Occipital lobe (tissue), 1 donor: ENCODE measurements at regions not wholly inside any gene's neighbourhood (a gene's known extent, or its start where the extent isn't known, plus 50 kb on each side); places are given as distances from the start of the nearest gene placed in this dataset.

Source experiments
- DNase-seq: peaks from one replicate; lab custom pipeline; 2025; lab: John Stamatoyannopoulos, UW

GRCh38 chr16:5504064-5504781, 406.6 kb upstream of the EEF2KMT start:
- peak; percentile 65 for DNase-seq

GRCh38 chr16:5502944-5503343, 405.3 kb upstream of the EEF2KMT start:
- DNase-seq: no peak

GRCh38 chr16:5502467-5502869, 404.9 kb upstream of the EEF2KMT start:
- DNase-seq: peak; percentile 26

- no peak for DNase-seq
These were observed 402.9 kb upstream of the EEF2KMT start for GRCh38 chr16:5500526-5500925.

- DNase-seq: no peak
These were observed 401.0 kb upstream of the EEF2KMT start for GRCh38 chr16:5498562-5498961.

GRCh38 chr16:5496013-5496412, 398.4 kb upstream of the EEF2KMT start:
- no peak for DNase-seq

- peak; percentile 39 for DNase-seq
These were observed 392.9 kb upstream of the EEF2KMT start for GRCh38 chr16:5490499-5490898.

GRCh38 chr16:5488581-5488980, 391.0 kb upstream of the EEF2KMT start:
- DNase-seq: no peak

- DNase-seq: no peak
These were observed 390.1 kb upstream of the EEF2KMT start for GRCh38 chr16:5487728-5488127.

- no peak for DNase-seq
These were observed 384.7 kb upstream of the EEF2KMT start for GRCh38 chr16:5482256-5482655.

- DNase-seq: no peak
These were observed 383.0 kb upstream of the EEF2KMT start for GRCh38 chr16:5480431-5481195.

GRCh38 chr16:5479926-5480325, 382.3 kb upstream of the EEF2KMT start:
- DNase-seq: no peak

GRCh38 chr16:5478036-5478435, 380.4 kb upstream of the EEF2KMT start:
- no peak for DNase-seq

GRCh38 chr16:5477251-5477650, 379.7 kb upstream of the EEF2KMT start:
- DNase-seq: no peak

- DNase-seq: no peak
These were observed 375.0 kb upstream of the EEF2KMT start for GRCh38 chr16:5472552-5472951.

- no peak for DNase-seq
These were observed 370.9 kb upstream of the EEF2KMT start for GRCh38 chr16:5468488-5468887.

- DNase-seq: no peak
These were observed 370.0 kb upstream of the EEF2KMT start for GRCh38 chr16:5467552-5467951.

- DNase-seq: no peak
These were observed 369.0 kb upstream of the EEF2KMT start for GRCh38 chr16:5466551-5466950.

GRCh38 chr16:5465714-5466113, 368.1 kb upstream of the EEF2KMT start:
- DNase-seq: no peak

- no peak for DNase-seq
These were observed 366.2 kb upstream of the EEF2KMT start for GRCh38 chr16:5463820-5464219.

- DNase-seq: no peak
These were observed 364.0 kb upstream of the EEF2KMT start for GRCh38 chr16:5461574-5461973.

- no peak for DNase-seq
These were observed 363.5 kb upstream of the EEF2KMT start for GRCh38 chr16:5461141-5461540.

- no peak for DNase-seq
These were observed 363.1 kb upstream of the EEF2KMT start for GRCh38 chr16:5460701-5461100.
